H1 (cell line): ENCODE measurements at regions not wholly inside any gene's neighbourhood (a gene's known extent, or its start where the extent isn't known, plus 50 kb on each side); places are given as distances from the start of the nearest gene placed in this dataset.

ENCODE experiments used
- CTCF ChIA-PET: fragments of 300-600 bp; sonication (Branson Sonifier 250); formaldehyde crosslinking; loops from one replicate; lab custom pipeline; 2021; ENCODE audit not compliant: partially characterized antibody; lab: Charles Lee
- POLR2A ChIA-PET: fragments of 300-600 bp; sonication (Branson Sonifier 250); formaldehyde crosslinking; loops from one replicate; lab custom pipeline; 2021; ENCODE audit warnings: inconsistent platforms; ENCODE audit not compliant: partially characterized antibody; lab: Charles Lee
- DNase-seq, 2 experiments: peaks; one replicate each; pipeline versions ENCODE4 v3.0.0 to v3.0.0-alpha.2; 2010 to 2022; ENCODE audit warnings: low spot score in 2 of 2, low read depth in 1 of 2, mixed read lengths in 1 of 2
- FAIRE-seq: peaks from 2 replicates; lab custom pipeline; 2011; peaks lifted over from hg19 to GRCh38; lab: Jason Lieb, UNC
- H2AFZ ChIP-seq: 2 replicates; pipeline ENCODE4 v1.8.1; 2012; ENCODE audit warnings: low read length, inconsistent platforms
- H2AK5ac ChIP-seq: 2 replicates; pipeline ENCODE4 v1.6.1; 2013; ENCODE audit warnings: low read depth, low read length
- H2BK120ac ChIP-seq: replicated peaks from 2 replicates; pipeline ENCODE3; 2013; ENCODE audit warnings: low read depth, low read length, inconsistent platforms
- H2BK12ac ChIP-seq: 2 replicates; pipeline ENCODE4 v1.6.1; 2013; ENCODE audit warnings: low read depth, low read length
- H2BK15ac ChIP-seq: 2 replicates; pipeline ENCODE4 v1.6.1; 2013; ENCODE audit warnings: low read length
- H2BK20ac ChIP-seq: 2 replicates; pipeline ENCODE4 v1.6.1; 2013; ENCODE audit warnings: low read length
- H2BK5ac ChIP-seq: 2 replicates; pipeline ENCODE4 v1.6.1; 2013; ENCODE audit warnings: low read depth, low read length
- H3K14ac ChIP-seq: 2 replicates; pipeline ENCODE4 v1.6.1; 2013; ENCODE audit warnings: inconsistent platforms; ENCODE audit not compliant: insufficient read length
- H3K18ac ChIP-seq: 2 replicates; pipeline ENCODE4 v1.6.1; 2013; ENCODE audit warnings: low read length; ENCODE audit errors: extremely low read depth
- H3K23ac ChIP-seq: 2 replicates; pipeline ENCODE4 v1.6.1; 2013; ENCODE audit warnings: inconsistent platforms; ENCODE audit not compliant: insufficient read length
- H3K23me2 ChIP-seq: 2 replicates; pipeline ENCODE4 v1.6.1; 2013; ENCODE audit warnings: low read depth, low read length
- H3K27ac ChIP-seq: 2 replicates; pipeline ENCODE4 v1.6.1; 2011; ENCODE audit warnings: low read depth, low read length, inconsistent platforms
- H3K27me3 ChIP-seq, 4 experiments: replicated peaks in 1 of 4; 1 replicate in 1 of 4; 2 replicates in 3 of 4; pipeline versions ENCODE4 v1.6.1 to v1.8.1; 2011 to 2013; ENCODE audit warnings: low read length in 3 of 4, mild to moderate bottlenecking in 3 of 4, inconsistent platforms in 2 of 4, mixed read lengths in 2 of 4, moderate library complexity in 1 of 4; ENCODE audit not compliant: control insufficient read depth in 3 of 4, insufficient read depth in 3 of 4; ENCODE audit errors: extremely low read depth in 1 of 4
- H3K36me3 ChIP-seq, 4 experiments: 2 replicates each; pipeline versions ENCODE4 v1.6.1 to v1.8.1; 2011 to 2013; ENCODE audit warnings: mild to moderate bottlenecking in 4 of 4, low read length in 3 of 4, moderate library complexity in 2 of 4, control low read depth in 1 of 4, inconsistent platforms in 1 of 4; ENCODE audit not compliant: insufficient read depth in 4 of 4, control insufficient read depth in 2 of 4
- H3K4ac ChIP-seq: replicated peaks from 2 replicates; pipeline ENCODE3; 2013; ENCODE audit warnings: low read length, low read depth, mixed read lengths, inconsistent platforms; ENCODE audit not compliant: insufficient read length
- H3K4me1 ChIP-seq, 4 experiments: replicated peaks in 1 of 4; 1 replicate in 1 of 4; 2 replicates in 3 of 4; pipeline versions ENCODE4 v1.6.1 to v1.8.1; 2011 to 2013; ENCODE audit warnings: low read length in 3 of 4, inconsistent platforms in 2 of 4, mixed read lengths in 1 of 4; ENCODE audit not compliant: insufficient read depth in 4 of 4, control insufficient read depth in 3 of 4
- H3K4me2 ChIP-seq, 2 experiments: 2 replicates each; pipeline versions ENCODE4 v1.6.1 to v1.8.1; 2011 to 2013; ENCODE audit warnings: low read depth in 2 of 2, low read length in 2 of 2, control low read depth in 1 of 2, inconsistent platforms in 1 of 2, mild to moderate bottlenecking in 1 of 2; ENCODE audit not compliant: insufficient read depth in 1 of 2
- H3K4me3 ChIP-seq, 4 experiments: fragments of 200-600, 300-600 bp in 1 of 4; sonication (generic), shearing (Covaris generic), sonication (Bioruptor Twin) in 1 of 4; 2 replicates each; pipeline versions ENCODE4 v1.5.1 to v1.8.1; 2011 to 2016; ENCODE audit warnings: low read length in 4 of 4, low read depth in 3 of 4, control low read depth in 2 of 4, inconsistent platforms in 2 of 4, mild to moderate bottlenecking in 2 of 4, mixed read lengths in 1 of 4, moderate library complexity in 1 of 4; ENCODE audit not compliant: insufficient read depth in 2 of 4; ENCODE audit errors: extremely low read depth in 1 of 4
- H3K56ac ChIP-seq: replicated peaks from 2 replicates; pipeline ENCODE3; 2013; ENCODE audit warnings: low read depth, mild to moderate bottlenecking, mixed read lengths, low read length, inconsistent platforms; ENCODE audit not compliant: insufficient read length
- H3K79me1 ChIP-seq: 2 replicates; pipeline ENCODE4 v1.6.1; 2013; ENCODE audit warnings: low read depth, low read length, control low read depth
- H3K79me2 ChIP-seq, 2 experiments: 2 replicates each; pipeline versions ENCODE4 v1.6.1 to v1.8.1; 2012 to 2013; ENCODE audit warnings: low read length in 2 of 2, mild to moderate bottlenecking in 2 of 2, inconsistent platforms in 1 of 2; ENCODE audit not compliant: insufficient read depth in 2 of 2, control insufficient read depth in 1 of 2
- H3K9ac ChIP-seq, 4 experiments: replicated peaks in 1 of 4; 1 replicate in 1 of 4; 2 replicates in 3 of 4; pipeline versions ENCODE4 v1.6.1 to v1.8.1; 2011 to 2013; ENCODE audit warnings: low read depth in 3 of 4, low read length in 3 of 4, control low read depth in 2 of 4, mild to moderate bottlenecking in 2 of 4, moderate library complexity in 2 of 4, inconsistent platforms in 1 of 4; ENCODE audit errors: extremely low read depth in 1 of 4
- H3K9me3 ChIP-seq, 2 experiments: 2 replicates each; pipeline versions ENCODE4 v1.6.1 to v1.8.1; 2012 to 2013; ENCODE audit warnings: mild to moderate bottlenecking in 2 of 2, moderate library complexity in 2 of 2, control low read depth in 1 of 2, inconsistent platforms in 1 of 2, low read depth in 1 of 2, low read length in 1 of 2, mixed read lengths in 1 of 2; ENCODE audit not compliant: insufficient read depth in 2 of 2
- H4K20me1 ChIP-seq, 2 experiments: replicated peaks in 1 of 2; 2 replicates each; pipeline versions ENCODE3 to v1.8.1; 2011 to 2013; ENCODE audit warnings: inconsistent platforms in 2 of 2, low read length in 2 of 2, mild to moderate bottlenecking in 1 of 2; ENCODE audit not compliant: insufficient read depth in 2 of 2, control insufficient read depth in 1 of 2
- H4K5ac ChIP-seq: 2 replicates; pipeline ENCODE4 v1.6.1; 2013; ENCODE audit warnings: low read length, low read depth, mixed read lengths, inconsistent platforms; ENCODE audit not compliant: insufficient read length
- H4K8ac ChIP-seq: 2 replicates; pipeline ENCODE4 v1.8.0; 2013; ENCODE audit warnings: mild to moderate bottlenecking, moderate library complexity, low read length, inconsistent platforms; ENCODE audit not compliant: insufficient read depth; ENCODE audit errors: extremely low read depth
- H4K91ac ChIP-seq: replicated peaks from 2 replicates; pipeline ENCODE3; 2013; ENCODE audit warnings: low read length, mixed read lengths, inconsistent platforms; ENCODE audit not compliant: insufficient read length
- CBX8 ChIP-seq: fragments of 300-800, 300-1000 bp; sonication (generic); IDR thresholded peaks from 2 replicates; pipeline ENCODE4 v1.7.1; 2016; ENCODE audit warnings: low read depth, low read length, borderline replicate concordance
- CHD2 ChIP-seq: IDR thresholded peaks from 2 replicates; pipeline ENCODE4 v1.6.1; 2012; ENCODE audit warnings: low read length, improper control_type of control experiment
- EP300 ChIP-seq, 2 experiments: IDR thresholded peaks; 1 replicate in 1 of 2; 2 replicates in 1 of 2; pipeline ENCODE4 v1.6.1; 2011 to 2012; ENCODE audit warnings: low read depth in 2 of 2, low read length in 2 of 2, mild to moderate bottlenecking in 2 of 2, borderline replicate concordance in 1 of 2, inconsistent platforms in 1 of 2, moderate library complexity in 1 of 2
- FOSL1 ChIP-seq: IDR thresholded peaks from 2 replicates; pipeline ENCODE4 v1.6.1; 2011; ENCODE audit warnings: mild to moderate bottlenecking, low read depth, low read length, moderate library complexity; ENCODE audit not compliant: insufficient read depth
- GTF2F1 ChIP-seq: IDR thresholded peaks from 2 replicates; pipeline ENCODE4 v1.6.1; 2012; ENCODE audit warnings: low read depth, low read length, improper control_type of control experiment, borderline replicate concordance
- JUN ChIP-seq: IDR thresholded peaks from 2 replicates; pipeline ENCODE4 v1.6.1; 2011; ENCODE audit warnings: low read depth, mild to moderate bottlenecking, improper control_type of control experiment, low read length
- JUND ChIP-seq: IDR thresholded peaks from 2 replicates; pipeline ENCODE4 v1.6.1; 2011; ENCODE audit warnings: mild to moderate bottlenecking, improper control_type of control experiment, low read length
- NRF1 ChIP-seq: IDR thresholded peaks from 2 replicates; pipeline ENCODE4 v1.6.1; 2011; ENCODE audit warnings: mild to moderate bottlenecking, low read depth, low read length, improper control_type of control experiment
- POLR2A ChIP-seq, 2 experiments: IDR thresholded peaks; 1 replicate in 1 of 2; 2 replicates in 1 of 2; pipeline ENCODE4 v1.6.1; 2011; ENCODE audit warnings: low read depth in 2 of 2, low read length in 2 of 2, mild to moderate bottlenecking in 2 of 2; ENCODE audit errors: control extremely low read depth in 1 of 2
- RXRA ChIP-seq: IDR thresholded peaks from 2 replicates; pipeline ENCODE4 v1.6.1; 2011; ENCODE audit warnings: low read depth, mild to moderate bottlenecking, low read length, moderate library complexity; ENCODE audit not compliant: insufficient read depth
- SIN3A ChIP-seq, 2 experiments: IDR thresholded peaks in 1 of 2; conservative IDR thresholded peaks in 1 of 2; 2 replicates each; pipeline ENCODE4 v1.6.1; 2011 to 2012; ENCODE audit warnings: low read length in 2 of 2, improper control_type of control experiment in 1 of 2, low read depth in 1 of 2, mild to moderate bottlenecking in 1 of 2
- SP4 ChIP-seq: IDR thresholded peaks from 2 replicates; pipeline ENCODE4 v1.6.1; 2012; ENCODE audit warnings: low read length, inconsistent platforms
- TAF1 ChIP-seq: IDR thresholded peaks from 2 replicates; pipeline ENCODE4 v1.6.1; 2011; ENCODE audit warnings: mild to moderate bottlenecking, low read depth, low read length
- TBP ChIP-seq: IDR thresholded peaks from 2 replicates; pipeline ENCODE4 v1.6.1; 2011; ENCODE audit warnings: low read depth, low read length, improper control_type of control experiment
- USF2 ChIP-seq: IDR thresholded peaks from 2 replicates; pipeline ENCODE4 v1.6.1; 2011; ENCODE audit warnings: low read length, improper control_type of control experiment
- WGBS, 2 experiments: shearing (Covaris generic) in 1 of 2; methylation state at CpG; one replicate each; pipeline versions ENCODE4 v1.1.6 to v1.1.7; 2013 to 2015; ENCODE audit warnings: low lambda C conversion rate in 2 of 2, mixed read lengths in 2 of 2, inconsistent platforms in 1 of 2, low coverage in 1 of 2, missing lambda C conversion rate in 1 of 2; ENCODE audit not compliant: insufficient replicate concordance in 2 of 2, insufficient coverage in 1 of 2, insufficient read length in 1 of 2; ENCODE audit errors: extremely low coverage in 1 of 2, missing lambda C conversion rate in 1 of 2; 5-methylcytosine and 5-hydroxymethylcytosine counted together

- Histone ChIP-seq H3K4me1 (peaks cover 0 to 9% (median 2%) of the 10 kb centered on the region in 4 experiments; a peak in 1 of 7 replicates), H3K56ac (no peak overlapping the region), H2BK5ac (no peak overlapping the region), H2BK20ac (no peak overlapping the region), H4K91ac (no peak overlapping the region), H3K14ac (no peak overlapping the region), H3K36me3 (no peaks in the 10 kb centered on the region), H3K4ac (no peak overlapping the region), H3K4me3 (no peak overlapping the region), H3K4me2 (no peak overlapping the region), H3K23ac (no peak overlapping the region), H3K79me1 (no peaks in the 10 kb centered on the region), H3K27ac (no peak overlapping the region), H2BK12ac (no peak overlapping the region), H2AFZ (no peak overlapping the region), H4K20me1 (no peaks in the 10 kb centered on the region), H2BK120ac (no peak overlapping the region), H3K18ac (no peak overlapping the region), H4K5ac (no peak overlapping the region), H2AK5ac (no peak overlapping the region), H3K79me2 (no peaks in the 10 kb centered on the region), H2BK15ac (no peak overlapping the region), H3K9ac (no peak overlapping the region), H3K27me3 (no peaks in the 10 kb centered on the region; a peak in 2 of 7 replicates), H4K8ac (no peak overlapping the region), H3K23me2 (no peaks in the 10 kb centered on the region), H3K9me3 (no peaks in the 10 kb centered on the region)
- POLR2A ChIA-PET = no interaction called here
- FAIRE-seq (no peak), DNase-seq (no peak)
- WGBS, 2 experiments = 75 to 100% methylated on average over 2 to 4 of the region's 4 CpGs
- CTCF ChIA-PET = interaction anchor here (0.6 to 1.4 kb wide), 7 partner anchors 9 to 317 kb away, joined by 3 to 4 read pairs (median 3); partner anchors contain the start of gene PCDH10
- no peak for TF ChIP-seq SP4
- TF ChIP-seq GTF2F1 = no peak
- no peak for TF ChIP-seq JUN
- no peak for TF ChIP-seq SIN3A (conservative IDR thresholded peaks at IDR 0.05 in 1 of 2, IDR thresholded peaks at IDR 0.05 in 1 of 2; ENCODE audit: low read depth in 1 of 2, low read length in 2 of 2)
- no peak for TF ChIP-seq TAF1
- TF ChIP-seq POLR2A (IDR thresholded peaks at IDR 0.05; ENCODE audit: control extremely low read depth in 1 of 2, low read depth in 2 of 2, low read length in 2 of 2) = no peak
- no peak for TF ChIP-seq JUND
- TF ChIP-seq CBX8 = no peak
- TF ChIP-seq RXRA = no peak
- TF ChIP-seq CHD2 = no peak
- TF ChIP-seq FOSL1 = no peak
- no peak for TF ChIP-seq EP300 (IDR thresholded peaks at IDR 0.05; ENCODE audit: borderline replicate concordance in 1 of 2, low read depth in 2 of 2, low read length in 2 of 2)
- TF ChIP-seq TBP = no peak
- TF ChIP-seq NRF1 = no peak
- no peak for TF ChIP-seq USF2
Measured at GRCh38 chr4:133464311-133464710, 315.2 kb downstream of the PCDH10 start.
